Umbilical cord (tissue), 1 donor: ENCODE measurements at regions not wholly inside any gene's neighbourhood (a gene's known extent, or its start where the extent isn't known, plus 50 kb on each side); places are given as distances from the start of the nearest gene placed in this dataset.
"Not testable (repeated sequence)": the region's sequence is repeated elsewhere in the genome, so short reads cannot be mapped to it uniquely, and the experiment has no call there.

ENCODE experiments used
- DNase-seq: peaks from one replicate; pipeline ENCODE4 v3.0.0-alpha.2; 2015; ENCODE audit warnings: low spot score

DNA sequence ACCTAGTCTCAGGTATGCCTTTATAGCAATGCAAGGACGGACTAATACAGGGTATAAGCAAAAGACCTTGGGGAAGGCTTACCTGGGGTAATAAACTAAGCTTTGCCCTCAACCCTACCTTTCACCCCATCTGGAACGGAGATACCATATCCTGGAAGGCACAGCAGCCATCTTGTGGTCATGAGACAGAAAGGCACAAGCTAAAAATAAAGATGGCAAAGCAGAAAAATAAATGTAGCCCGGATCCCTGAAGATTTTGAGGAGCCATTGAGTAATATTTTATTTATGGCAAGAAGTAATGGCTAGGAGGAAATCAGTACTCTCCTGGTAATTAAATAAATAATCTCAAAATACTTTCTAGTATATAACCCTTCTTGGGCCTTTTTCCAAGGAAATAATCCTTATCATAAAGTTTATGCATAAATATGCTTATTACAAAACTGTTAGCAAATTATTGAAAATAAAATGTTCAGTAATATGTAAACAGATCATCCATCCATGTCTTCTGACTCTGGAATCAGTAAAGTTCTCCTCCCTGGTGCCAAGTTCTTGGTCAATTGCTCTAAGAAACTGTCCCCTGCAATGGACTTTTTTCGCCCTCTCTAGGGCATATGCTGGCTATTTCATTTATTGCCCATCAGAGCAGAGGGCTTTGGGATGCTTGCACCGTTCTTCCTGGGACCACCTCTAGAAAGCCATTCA, 198.7 kb downstream of the SPP2 start:
- no peak for DNase-seq

DNA sequence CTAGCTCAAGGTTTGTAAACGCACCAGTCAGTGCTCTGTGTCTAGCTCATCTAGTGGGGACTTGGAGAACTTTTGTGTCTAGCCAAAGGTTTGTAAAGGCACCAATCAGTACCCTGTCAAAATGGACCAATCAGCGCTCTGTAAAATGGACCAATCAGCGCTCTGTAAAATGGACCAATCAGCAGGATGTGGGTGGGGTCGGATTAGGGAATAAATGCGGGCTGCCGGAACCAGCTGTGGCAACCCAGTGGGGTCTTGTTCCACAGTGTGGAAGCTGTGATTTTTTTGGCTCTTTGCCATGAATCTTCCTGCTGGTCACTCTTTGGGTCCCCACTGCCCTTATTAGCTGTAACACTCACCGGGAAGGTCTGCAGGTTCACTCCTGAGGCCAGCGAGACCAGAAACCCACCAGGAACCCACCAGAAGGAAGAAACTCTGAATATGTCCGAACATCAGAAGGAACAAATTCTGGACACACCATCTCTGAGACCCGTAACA, 197.8 kb downstream of the SPP2 start:
- DNase-seq = not testable (repeated sequence)

DNA sequence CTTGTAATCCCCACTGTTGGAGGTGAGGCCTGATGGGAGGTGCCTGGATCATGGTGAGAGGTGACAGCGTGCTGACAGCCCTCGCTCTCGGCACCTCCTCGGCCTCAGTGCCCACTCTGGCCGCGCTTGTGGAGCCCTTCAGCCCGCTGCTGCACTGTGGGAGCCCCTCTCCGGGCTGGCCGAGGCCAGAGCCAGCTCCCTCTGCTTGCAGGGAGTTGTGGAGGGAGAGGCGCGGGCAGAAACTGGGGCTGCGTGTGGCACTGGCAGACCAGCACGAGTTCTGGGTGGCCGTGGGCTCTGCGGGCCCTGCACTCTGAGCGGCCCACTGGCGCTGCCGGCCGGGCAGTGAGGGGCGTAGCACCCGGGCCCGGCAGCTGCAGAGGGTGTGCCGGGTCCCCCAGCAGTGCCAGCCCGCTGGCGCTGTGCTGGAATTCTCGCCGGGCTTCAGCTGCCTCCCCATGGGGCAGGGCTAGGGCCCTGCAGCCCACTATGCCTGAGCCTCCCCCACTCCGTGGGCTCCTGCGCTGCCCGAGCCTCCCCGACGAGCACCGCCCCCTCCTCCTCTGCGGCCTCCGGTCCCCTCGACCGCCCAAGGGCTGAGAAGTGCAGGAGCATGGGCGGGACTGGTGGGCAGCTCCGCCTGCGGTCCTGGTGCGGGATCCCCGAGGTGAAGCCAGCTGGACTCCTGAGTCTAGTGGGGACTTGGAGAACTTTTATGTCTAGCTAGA, 197.1 kb downstream of the SPP2 start:
- no peak for DNase-seq

DNA sequence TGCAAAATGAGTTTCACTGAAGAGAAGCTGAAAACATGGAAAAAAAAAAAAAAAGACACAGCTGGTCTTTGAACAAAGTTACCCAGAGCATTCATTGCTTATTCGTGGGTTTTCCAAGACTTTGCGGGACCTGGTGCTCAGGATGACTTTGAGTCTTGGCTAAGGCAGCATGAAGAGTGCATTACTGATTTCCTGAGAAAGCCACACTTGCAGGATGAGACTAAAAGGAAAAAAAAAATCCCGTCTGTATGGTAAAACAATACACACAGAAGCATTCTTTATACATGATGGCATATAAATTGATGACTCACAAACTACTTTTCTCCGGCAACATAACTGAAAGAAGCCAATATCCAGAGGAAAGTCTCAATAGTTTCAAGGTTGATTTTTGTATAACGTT, 195.4 kb downstream of the SPP2 start:
- no peak for DNase-seq

DNA sequence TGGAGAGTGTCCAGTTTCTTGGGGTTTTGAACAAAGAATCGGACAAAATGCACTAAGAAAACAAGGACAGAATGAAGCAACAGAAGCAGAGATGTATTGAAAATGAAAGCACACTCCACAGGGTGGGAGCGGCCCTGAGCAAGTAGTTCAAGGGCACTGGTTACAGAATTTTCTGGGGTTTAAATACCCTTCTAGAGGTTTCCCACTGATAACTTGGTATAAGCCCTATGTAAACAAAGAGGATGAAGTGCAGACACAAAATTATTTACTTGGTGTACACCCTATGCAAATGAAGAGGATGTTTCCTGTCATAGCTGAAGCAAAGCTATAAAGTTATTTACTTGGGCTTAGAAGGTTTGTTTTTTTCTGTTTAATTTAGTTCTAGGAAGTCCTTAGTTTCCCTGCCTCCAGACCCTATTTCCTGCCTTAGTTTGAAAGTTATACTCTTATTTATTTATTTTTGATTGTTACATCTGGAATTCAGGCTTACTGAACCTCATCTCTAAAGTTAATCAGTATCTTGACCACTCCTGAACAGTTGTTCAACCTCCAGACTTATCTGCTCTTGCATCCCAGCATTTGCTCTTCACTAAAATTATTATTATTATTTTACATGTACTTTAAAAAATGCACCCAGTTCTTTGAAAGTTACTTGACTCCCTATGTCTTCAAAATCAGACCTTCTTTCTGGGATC, 193.5 kb downstream of the SPP2 start:
- DNase-seq = no peak

DNA sequence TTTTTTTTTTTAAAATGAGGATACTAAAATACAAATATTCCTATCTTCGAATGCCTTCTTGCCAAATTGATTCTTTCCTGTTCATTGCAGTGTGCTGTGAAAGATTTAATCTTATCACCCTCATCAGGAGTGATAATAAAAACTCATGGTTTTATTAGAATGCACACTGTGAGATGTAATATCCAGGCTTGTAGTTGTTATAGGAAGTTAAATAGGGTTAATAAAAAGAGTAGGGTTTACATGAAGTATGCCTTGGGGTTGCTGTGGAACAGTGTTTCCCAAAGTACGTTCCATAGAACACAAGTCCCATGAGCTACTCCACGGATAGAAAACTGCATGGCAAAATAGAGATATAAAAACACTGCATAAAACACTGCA, 191.9 kb downstream of the SPP2 start:
- no peak for DNase-seq

DNA sequence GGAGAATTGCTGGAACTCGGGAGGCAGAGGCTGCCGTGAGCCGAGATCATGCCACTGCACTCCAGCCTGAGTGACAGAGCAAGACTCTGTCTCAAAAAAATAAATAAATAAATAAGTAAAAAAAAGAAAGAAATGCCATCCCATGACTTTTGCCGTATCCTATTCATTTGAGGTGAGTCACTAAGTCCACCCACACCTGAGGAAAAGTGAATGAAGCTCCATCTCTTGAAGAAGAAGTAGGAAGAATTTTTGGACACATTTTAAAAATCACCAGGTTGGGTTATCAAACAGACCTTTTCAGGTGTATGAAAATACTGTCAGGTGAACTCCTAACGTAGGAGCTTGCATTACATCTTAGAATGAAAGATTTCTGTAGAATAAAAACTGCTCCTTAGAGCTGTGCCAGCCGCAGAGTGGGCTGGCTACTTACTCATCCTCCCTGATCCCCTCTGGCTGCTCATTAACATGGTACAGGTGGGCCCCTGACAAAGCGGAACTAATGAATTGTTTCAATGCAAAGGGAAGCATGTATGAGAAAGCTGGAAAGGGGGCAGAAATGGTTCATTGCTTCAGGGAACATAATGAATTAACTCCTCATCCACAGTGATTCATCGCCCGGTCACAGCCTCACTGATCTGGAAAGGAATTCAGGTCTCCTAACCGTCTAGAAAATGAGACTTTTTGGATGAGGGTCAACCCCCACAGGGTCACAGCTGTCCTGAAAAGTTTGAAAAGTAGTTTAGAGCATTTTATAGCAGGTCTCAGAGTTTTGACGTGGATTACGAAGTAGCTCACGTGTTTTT, 191.4 kb downstream of the SPP2 start:
- no peak for DNase-seq

DNA sequence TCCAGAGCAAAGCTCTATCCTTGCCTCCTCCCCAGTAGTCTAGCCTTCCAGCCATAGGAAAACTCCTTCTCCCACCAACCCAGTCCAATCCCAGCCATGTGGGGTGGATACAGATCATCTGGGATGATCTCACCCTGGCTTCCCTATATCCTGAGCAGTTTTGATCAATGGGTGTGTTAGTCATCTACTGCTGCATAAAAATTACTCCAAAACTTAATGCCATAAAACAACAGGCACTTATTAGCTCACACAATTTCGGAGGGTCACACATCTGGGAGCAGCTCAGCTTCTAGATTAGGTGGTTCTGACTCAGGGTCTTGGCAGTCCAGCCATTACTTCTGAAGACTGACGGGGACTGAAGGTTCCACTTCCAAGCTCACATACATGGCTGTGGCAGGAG, 190.4 kb downstream of the SPP2 start:
- DNase-seq = no peak

DNA sequence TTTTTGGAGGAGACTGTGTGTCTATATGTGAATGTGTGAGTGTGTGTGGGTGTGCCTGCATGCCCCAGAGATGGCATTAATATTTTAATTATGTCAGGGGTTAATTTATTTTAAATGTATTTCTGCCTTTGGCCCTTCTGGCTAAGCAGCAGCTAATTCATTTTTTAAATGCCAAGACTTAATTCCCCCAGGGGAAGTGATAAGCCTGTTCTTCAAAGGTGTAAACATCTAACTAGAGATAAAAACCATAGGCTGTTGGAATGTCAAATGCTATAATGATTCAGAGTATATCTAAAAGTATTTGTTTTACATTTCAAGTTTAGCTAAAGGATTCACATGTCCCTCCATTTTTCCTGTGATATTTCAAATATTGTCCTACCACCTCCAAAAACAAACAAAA, 184.7 kb downstream of the SPP2 start:
- no peak for DNase-seq

DNA sequence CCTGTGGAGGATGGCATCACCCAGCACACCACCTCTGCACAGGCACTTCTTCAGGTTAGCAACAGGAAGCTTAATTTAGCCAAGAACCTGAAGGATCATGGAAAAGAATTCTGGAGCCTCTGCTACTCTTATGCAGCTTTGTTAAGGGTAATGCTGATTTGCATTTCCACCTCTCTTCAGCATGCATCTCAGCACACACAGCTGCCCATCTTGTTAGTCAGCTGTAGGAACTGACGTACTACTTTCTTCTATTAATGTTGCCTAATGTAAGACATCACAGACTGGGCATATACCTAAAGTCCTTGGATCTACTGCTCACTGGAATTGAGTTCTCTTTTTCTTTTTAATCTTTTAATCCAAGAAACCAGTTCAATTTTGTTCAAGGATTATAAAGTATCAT, 181.0 kb downstream of the SPP2 start:
- DNase-seq = no peak

DNA sequence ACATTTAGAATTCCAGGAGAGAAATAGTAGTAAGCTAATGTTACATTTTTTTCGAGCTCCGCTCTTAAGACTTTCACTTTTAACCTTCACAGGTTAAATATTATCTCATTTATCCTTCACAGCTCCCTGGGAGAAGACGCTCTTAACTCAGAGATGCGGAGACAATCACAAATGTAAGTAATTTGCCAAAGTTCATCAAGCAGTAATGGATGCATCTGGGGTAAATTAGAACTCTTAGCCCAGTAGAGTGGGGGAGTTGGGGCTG, 168.5 kb downstream of the SPP2 start:
- DNase-seq = no peak

DNA sequence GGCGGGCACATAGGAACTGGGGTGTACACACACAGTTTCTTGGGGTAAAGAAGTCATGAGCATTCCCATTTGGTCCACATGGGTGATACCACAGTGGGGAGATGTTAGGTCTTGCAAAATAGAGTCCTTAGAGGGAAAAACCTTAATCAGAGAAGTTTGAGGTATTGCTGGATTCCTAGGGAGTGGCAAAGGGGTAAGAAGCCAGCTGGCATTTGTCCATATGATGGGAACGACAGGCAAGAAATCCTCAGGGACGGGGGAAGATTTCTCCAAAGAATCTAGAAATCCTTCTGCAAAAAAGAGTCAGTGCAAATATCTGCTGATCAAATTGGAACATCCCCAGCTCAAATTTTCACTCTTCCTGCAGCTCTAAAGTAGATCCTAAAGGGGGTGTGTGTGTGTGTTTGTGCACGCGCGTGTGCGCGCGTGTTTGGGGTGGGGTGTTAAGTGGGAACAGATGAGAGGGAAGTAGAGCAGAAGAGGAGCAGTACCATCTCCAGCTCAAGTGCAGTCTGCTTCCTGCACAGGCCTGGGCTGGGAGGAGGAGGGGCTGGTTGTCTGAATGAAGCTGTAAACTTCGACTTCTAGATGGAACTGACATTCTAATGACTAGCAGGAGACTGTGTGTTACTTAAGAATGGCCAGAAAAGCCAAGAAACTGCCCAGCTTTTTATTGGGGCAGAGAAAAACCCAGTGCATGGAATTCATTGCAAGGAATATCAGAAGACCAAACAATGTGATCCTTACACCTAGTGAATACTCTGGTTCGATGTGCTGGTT, 168.0 kb downstream of the SPP2 start:
- peak; percentile 69 for DNase-seq

DNA sequence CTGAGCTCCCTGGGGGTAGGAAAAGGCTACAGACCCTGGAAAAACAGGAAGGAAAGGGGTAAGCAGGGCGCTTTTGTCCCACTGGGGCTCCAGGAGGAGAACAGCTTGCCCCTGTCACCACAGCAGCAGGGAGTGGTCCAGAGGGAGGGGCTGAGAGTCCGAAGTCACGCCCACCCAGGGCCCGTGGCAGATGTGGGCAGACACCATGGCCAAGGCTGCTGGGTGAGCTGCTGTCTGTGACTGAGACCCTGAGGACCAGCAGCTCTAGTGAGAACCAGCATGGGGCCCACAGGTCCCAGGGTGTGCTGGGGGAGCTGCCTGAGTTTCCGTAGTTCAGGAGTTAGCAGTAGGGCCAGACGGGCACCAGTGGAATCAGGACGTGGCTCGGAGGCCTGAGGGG, 162.0 kb downstream of the SPP2 start:
- no peak for DNase-seq

DNA sequence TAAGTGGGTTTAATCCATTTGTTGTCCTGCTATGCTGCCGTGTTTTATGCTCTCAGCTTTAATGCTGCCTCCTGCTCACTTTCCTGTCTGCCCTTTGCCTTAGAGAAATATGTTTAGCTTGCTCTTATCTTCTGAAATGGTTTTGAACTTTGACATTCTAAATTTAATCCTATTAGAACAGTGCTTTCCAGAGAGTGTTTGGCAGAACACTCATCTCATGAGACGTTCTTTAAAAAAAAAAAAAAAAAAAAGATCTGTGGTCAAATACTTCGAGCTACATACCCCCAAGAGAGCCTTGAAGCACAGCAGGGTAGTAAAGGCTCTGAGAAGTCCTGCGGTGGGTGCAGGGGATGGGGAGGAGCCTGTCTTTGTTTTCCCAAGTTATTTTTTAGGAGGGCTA, 161.3 kb downstream of the SPP2 start:
- peak; percentile 63 for DNase-seq

DNA sequence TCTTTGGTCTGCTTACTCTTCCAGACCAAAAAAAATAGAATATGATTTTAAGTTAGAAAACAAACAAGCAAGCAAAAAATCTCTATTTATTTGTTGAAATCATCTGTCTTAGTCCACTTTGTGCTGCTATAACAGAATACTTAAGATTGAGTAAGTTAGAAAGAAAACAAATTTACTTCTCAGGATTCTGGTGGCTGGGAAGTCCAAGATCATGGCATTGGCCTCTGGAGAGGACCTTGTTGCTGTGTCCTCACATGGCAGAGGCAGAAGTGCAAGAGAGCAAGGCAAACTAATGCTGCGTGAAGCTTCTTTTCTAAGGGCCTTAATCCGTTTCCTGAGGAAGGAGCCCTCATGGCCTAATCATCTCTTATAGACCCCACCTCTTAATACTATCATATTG, 156.2 kb downstream of the SPP2 start:
- no peak for DNase-seq

DNA sequence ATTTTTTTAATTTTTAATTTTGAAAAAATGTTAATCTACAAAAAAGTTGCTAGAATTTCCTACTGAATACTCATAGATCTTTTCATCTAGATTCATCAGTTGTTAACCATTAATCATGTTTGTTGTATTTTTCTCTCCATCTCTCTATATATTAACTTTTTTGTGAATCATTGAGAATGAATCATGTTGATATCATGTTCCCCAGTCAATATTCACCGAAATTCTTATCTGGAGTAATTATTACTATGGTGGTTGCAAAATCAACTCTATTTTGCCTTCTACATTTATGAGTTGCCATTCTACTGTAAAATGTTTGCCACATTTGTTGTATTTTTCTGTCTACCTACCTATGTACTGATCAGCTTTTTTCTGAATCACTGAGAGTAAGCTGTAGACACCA, 154.0 kb downstream of the SPP2 start:
- no peak for DNase-seq

DNA sequence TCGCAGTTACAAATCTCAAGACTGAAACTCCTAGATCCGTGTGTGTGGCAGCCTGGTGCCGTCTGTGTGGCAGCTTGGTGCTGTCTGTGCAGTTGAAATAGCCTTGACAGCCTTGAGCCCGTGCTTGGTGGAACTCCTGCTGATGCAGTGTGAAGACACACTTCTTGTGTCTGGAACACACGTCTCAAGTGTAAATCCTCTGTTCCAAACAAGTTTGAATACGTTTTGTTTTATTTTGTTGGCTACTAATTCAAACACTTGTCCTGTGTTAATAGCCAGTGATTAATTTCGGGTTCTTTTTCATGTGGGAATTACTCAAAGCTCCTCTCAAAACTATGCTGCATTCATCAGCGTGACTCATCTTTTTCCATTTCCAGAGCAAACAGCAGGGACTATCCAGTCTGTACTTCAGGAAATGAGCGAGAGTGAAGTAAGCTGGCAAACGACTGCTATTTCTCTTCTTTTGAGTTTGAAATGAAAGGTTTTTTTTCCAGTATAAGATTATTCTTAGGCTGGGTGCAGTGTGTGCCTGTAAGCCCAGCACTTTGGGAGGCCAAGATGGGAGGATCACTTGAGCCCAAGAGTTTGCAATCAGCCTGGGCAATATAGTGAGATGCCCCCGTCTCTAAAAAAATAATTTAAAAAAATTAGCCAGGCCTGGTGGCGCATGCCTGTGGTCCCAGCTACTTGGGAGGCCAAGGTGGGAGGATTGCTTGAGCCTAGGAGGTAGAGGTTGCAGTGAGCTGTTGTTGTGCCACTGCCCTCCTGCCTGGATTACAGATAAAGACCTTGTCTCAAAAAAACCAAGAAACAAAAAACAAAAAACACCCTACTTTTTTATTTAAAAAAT, 152.9 kb downstream of the SPP2 start:
- DNase-seq = peak; percentile 94

DNA sequence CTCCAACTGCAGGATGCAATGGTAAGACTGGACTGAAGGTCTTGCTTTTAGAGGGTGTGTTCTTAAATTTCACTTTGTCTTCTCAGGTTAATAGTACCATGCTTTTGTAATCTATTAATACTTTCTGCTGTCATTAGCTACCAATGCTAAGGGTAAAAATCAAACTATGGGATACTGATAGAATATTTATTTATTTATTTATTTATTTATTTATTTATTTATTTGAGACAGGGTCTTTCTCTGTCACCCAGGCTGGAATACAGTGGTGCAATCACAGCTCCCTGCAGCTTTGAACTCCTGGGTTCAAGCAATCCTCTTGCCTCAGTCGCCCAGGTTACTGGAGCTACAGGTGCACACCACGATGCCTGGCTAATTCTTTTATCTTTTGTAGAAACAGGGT, 152.1 kb downstream of the SPP2 start:
- DNase-seq = no peak

DNA sequence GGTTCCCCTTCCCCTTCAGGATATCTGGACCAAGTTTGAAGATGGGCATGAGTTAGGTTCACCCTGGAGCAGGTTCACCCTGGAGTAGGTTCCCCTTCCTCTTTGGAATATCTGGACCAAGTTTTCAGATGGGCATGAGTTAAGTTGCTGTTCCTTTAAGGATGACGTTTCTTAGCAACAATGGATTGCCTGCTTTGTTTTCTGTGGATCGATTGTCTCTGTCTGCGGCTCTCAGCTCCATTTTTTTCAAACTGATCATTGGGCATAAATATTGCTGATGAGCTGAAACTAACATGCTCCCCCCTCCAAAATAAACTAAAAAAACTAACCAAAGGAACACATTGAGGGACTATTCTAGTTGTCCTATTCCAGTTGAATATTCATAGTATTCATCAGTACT, 149.5 kb downstream of the SPP2 start:
- DNase-seq = no peak

DNA sequence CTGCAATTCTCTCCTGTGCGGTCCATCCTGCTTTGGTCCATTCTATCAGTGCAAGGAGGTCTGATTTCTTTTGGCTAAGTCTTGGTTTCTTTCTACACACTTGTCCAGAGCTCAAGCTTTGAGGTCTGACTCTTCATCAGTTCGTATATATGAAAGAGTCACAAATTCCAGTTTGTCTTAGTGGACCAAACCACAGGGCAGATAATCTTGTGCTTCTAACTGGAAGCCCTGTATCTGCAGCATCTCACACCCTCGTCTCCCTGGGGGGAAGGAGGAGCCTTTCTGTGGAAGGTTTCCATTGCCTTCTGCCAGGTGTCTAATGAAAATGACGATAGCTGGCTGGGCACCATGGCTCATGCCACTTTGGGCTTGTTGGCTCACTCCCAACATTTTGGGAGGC, 148.5 kb downstream of the SPP2 start:
- no peak for DNase-seq

DNA sequence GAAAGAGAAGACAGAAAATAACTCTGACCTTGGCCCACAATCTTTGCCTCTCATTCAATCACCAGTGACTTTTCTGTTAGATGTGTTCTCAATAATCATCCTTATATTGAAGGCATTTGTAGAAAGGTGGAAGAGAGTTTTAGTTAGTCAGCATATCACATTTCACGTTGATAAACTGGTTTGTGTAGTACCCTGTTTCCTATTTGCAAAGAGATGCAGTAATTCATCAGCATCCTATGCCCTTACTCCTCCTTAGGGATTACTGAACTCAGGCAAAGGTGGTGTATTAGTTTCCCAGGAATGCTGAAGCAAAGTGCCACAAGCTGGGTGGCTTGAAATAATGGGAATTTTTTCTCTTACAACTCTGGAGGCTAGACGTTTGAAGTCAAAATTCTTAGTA, 145.0 kb downstream of the SPP2 start:
- DNase-seq = no peak
